ENCODE measurements at regions not wholly inside any gene's neighbourhood (a gene's known extent, or its start where the extent isn't known, plus 50 kb on each side); places are given as distances from the start of the nearest gene placed in this dataset.

- no peak for DNase-seq (ENCODE audit: low read depth)
- H3K4me3 ChIP-seq (ENCODE audit: control insufficient read depth, low read depth, low read length), result no peak overlapping the region
- TF ChIP-seq, protein P1, sequence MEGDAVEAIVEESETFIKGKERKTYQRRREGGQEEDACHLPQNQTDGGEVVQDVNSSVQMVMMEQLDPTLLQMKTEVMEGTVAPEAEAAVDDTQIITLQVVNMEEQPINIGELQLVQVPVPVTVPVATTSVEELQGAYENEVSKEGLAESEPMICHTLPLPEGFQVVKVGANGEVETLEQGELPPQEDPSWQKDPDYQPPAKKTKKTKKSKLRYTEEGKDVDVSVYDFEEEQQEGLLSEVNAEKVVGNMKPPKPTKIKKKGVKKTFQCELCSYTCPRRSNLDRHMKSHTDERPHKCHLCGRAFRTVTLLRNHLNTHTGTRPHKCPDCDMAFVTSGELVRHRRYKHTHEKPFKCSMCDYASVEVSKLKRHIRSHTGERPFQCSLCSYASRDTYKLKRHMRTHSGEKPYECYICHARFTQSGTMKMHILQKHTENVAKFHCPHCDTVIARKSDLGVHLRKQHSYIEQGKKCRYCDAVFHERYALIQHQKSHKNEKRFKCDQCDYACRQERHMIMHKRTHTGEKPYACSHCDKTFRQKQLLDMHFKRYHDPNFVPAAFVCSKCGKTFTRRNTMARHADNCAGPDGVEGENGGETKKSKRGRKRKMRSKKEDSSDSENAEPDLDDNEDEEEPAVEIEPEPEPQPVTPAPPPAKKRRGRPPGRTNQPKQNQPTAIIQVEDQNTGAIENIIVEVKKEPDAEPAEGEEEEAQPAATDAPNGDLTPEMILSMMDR (conservative IDR thresholded peaks at IDR 0.05; ENCODE audit: control insufficient read depth, insufficient read depth, low read depth, low read length), result no peak
Observed at GRCh38 chr3:10555263-10555662, 49.9 kb upstream of the ATP2B2 start.

DNA sequence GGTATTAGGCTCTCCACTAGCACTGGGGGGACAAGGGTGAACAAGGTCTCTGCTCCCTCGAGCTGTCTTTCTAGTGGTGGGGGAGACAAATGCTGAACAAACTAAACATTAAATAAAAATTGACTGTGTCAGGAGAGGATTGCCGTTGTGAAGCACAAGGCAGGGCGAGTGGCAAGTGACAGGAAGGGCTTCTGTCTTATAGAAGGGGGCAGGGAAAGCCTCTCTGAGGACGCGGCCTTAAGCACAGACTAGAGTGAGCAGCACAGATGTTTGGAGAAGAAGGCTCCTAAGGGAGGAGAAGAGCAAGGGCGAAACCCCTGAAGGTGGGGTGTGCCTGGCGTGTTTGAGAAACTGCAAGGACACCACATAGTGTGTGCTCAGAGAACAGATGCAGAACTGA is 50.9 kb upstream of the ATP2B2 start:
- TF ChIP-seq, protein P1 (conservative IDR thresholded peaks at IDR 0.05; ENCODE audit: control insufficient read depth, insufficient read depth, low read depth, low read length), result no peak
- no peak for DNase-seq (ENCODE audit: low read depth)
- no peak overlapping the region for H3K4me3 ChIP-seq (ENCODE audit: control insufficient read depth, low read depth, low read length)

GRCh38 chr3:10557250-10557649 is 51.9 kb upstream of the ATP2B2 start:
- no peak for DNase-seq (ENCODE audit: low read depth)
- no peak overlapping the region for H3K4me3 ChIP-seq (ENCODE audit: control insufficient read depth, low read depth, low read length)

DNA sequence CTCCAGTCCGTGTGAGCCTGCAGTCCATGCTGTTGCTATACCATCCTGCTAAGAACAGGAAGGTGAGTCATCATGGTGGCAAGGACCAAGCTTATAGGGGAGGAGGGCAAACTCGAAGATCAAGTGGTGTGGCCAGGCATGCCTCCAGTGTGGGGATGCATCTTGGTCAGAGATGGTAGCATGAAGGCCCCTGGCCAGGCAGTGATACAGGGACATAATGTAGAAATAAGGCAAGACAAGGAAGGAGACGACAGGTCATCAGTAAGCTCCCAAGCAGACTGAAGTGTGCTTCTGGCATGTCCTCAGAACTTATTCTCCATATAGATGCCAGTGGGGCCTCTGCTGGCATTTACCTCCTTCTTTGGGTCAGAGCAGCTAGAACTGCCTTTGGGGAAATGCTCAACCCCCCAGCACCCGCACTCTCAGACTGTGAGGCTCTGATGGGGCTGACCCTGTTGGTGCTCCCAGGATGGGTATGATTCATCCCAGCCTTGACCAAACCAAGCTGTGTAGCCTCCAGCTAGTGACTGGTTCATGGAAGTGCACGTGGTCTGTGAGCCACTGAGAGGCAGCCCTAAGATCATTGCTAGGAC is 52.5 kb upstream of the ATP2B2 start:
- H3K4me3 ChIP-seq (ENCODE audit: control insufficient read depth, low read depth, low read length), result no peak overlapping the region
- peak; percentile 37 for DNase-seq (ENCODE audit: low read depth)
- TF ChIP-seq, protein P1 (conservative IDR thresholded peaks at IDR 0.05; ENCODE audit: control insufficient read depth, insufficient read depth, low read depth, low read length), result no peak

More at GRCh38 chr3:10557250-10557649, 51.9 kb upstream of the ATP2B2 start:
- TF ChIP-seq, protein P1 (conservative IDR thresholded peaks at IDR 0.05; ENCODE audit: control insufficient read depth, insufficient read depth, low read depth, low read length), result no peak

DNA sequence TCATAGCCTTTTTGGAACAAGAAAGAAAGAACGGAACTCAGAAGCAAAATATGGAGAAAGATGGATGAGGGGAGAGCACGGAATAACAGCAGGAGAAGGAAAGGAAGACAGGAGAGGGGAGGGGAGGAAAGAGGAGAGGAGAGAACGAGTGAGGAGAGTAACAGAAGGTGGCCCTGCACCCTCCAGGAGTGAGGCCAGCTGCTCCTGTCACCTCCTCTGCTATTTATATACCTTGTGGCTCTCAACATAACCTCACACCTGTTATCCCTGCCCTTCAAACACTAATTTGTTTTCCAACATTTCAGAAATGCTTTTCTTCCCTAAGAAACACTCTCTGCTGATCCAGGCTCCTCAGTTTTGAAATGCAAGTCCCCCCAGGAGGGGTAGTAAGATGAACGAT is 53.4 kb upstream of the ATP2B2 start:
- H3K4me3 ChIP-seq (ENCODE audit: control insufficient read depth, low read depth, low read length), result no peak overlapping the region
- TF ChIP-seq, protein P1 (conservative IDR thresholded peaks at IDR 0.05; ENCODE audit: control insufficient read depth, insufficient read depth, low read depth, low read length), result no peak
- DNase-seq (ENCODE audit: low read depth), result no peak

GRCh38 chr3:10560060-10560861 is 54.9 kb upstream of the ATP2B2 start:
- TF ChIP-seq, protein P1 (conservative IDR thresholded peaks at IDR 0.05; ENCODE audit: control insufficient read depth, insufficient read depth, low read depth, low read length), result no peak
- DNase-seq (ENCODE audit: low read depth), result no peak
- no peak overlapping the region for H3K4me3 ChIP-seq (ENCODE audit: control insufficient read depth, low read depth, low read length)
